ENCODE measurements at regions not wholly inside any gene's neighbourhood (a gene's known extent, or its start where the extent isn't known, plus 50 kb on each side); places are given as distances from the start of the nearest gene placed in this dataset.
A peak's percentile ranks its signal among the peaks of the same experiment; 100 is the strongest.
"Not testable (repeated sequence)": the region's sequence is repeated elsewhere in the genome, so short reads cannot be mapped to it uniquely, and the experiment has no call there.

DNA sequence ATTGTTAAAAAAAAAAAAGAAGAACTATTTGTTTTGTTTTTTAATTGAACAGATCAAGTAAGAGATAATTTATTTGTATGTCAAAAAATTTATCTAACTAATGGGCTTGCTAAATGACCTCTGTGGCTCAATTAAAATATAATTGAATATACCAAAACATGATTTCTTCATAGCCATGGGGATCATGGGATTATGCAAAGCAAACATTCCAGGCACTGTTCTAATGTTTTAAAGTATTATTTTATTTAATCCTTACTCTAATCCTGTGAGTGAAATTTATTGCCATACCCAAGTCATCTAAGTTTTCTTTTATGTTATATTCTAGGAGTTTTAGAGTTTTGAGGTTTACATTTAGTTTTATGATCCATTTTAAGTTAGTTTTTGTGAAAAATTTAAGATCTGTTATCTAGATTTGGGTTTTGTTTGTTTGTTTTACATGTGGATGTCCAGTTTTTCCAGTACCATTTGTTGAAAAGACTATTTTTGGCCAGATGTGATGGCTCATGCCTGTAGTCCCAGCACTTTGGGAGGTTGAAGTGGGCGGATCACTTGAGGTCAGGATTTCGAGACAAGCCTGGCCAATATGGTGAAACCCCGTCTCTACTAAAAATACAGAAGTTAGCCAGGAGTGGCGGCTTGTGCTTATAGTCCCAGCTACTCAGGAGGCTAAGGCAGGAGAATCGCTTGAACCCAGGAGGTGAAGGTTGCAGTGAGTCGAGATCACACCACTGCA is 52.3 kb upstream of the CNOT10 start:
- Histone ChIP-seq H3K27ac (ENCODE audit: insufficient read depth, low read length) (no peak overlapping the region), H3K9ac (ENCODE audit: insufficient read depth, low read length) (no peak overlapping the region), H4K20me1 (ENCODE audit: control insufficient read depth, extremely low read depth, insufficient read depth, low read length) (no peaks in the 10 kb centered on the region), H3K4me2 (ENCODE audit: extremely low read depth, insufficient read depth, low read length) (no peak overlapping the region), H3K36me3 (ENCODE audit: control insufficient read depth, insufficient read depth, low read length) (no peaks in the 10 kb centered on the region), H3K4me1 (ENCODE audit: control insufficient read depth, extremely low read depth, insufficient read depth, low read length) (no peaks in the 10 kb centered on the region), H2AFZ (ENCODE audit: low read length) (no peak overlapping the region), H3K9me3 (ENCODE audit: control insufficient read depth, insufficient read depth, low read depth, low read length) (no peaks in the 10 kb centered on the region), H3K79me2 (ENCODE audit: control insufficient read depth, insufficient read depth, low read length) (no peaks in the 10 kb centered on the region), H3K4me3 (replicated peaks in 1 of 4; ENCODE audit: control extremely low read depth in 1 of 4, insufficient read depth in 1 of 4, low read depth in 3 of 4, low read length in 4 of 4) (no peak overlapping the region), H3K27me3 (ENCODE audit: control insufficient read depth, insufficient read depth, low read length) (no peaks in the 10 kb centered on the region)
- TF ChIP-seq, protein P1, sequence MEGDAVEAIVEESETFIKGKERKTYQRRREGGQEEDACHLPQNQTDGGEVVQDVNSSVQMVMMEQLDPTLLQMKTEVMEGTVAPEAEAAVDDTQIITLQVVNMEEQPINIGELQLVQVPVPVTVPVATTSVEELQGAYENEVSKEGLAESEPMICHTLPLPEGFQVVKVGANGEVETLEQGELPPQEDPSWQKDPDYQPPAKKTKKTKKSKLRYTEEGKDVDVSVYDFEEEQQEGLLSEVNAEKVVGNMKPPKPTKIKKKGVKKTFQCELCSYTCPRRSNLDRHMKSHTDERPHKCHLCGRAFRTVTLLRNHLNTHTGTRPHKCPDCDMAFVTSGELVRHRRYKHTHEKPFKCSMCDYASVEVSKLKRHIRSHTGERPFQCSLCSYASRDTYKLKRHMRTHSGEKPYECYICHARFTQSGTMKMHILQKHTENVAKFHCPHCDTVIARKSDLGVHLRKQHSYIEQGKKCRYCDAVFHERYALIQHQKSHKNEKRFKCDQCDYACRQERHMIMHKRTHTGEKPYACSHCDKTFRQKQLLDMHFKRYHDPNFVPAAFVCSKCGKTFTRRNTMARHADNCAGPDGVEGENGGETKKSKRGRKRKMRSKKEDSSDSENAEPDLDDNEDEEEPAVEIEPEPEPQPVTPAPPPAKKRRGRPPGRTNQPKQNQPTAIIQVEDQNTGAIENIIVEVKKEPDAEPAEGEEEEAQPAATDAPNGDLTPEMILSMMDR (conservative IDR thresholded peaks at IDR 0.05 in 1 of 2, IDR thresholded peaks at IDR 0.05 in 1 of 2; ENCODE audit: low read depth in 1 of 2, low read length in 2 of 2), result no peak
- no peak for TF ChIP-seq EZH2 (IDR thresholded peaks at IDR 0.05; ENCODE audit: low read length, missing control alignments)
- peak in 1 of 2 donors; percentile 67 for DNase-seq (ENCODE audit: low read depth in 2 of 2)

DNA sequence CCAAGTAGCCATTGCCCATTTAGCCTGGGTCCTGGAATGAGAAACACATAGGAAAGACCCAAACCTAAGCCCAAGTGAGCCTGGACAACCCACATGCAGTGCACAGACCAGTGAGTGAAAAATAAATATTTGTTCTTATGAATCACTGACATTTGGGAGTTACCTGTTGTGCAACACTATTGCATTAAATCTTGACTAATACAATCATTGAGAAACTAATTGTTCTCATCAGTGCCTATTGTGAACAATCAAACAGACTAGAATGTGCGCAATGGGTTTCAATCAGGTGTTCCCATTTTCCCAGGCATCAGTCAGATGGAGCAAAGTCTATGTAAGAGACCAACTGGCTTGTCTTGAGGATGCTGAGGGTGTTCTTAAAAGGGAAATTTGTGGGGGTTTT is 54.7 kb upstream of the CNOT10 start:
- Histone ChIP-seq H3K27me3 (ENCODE audit: control insufficient read depth, insufficient read depth, low read length) (no peaks in the 10 kb centered on the region), H3K9me3 (ENCODE audit: control insufficient read depth, insufficient read depth, low read depth, low read length) (no peaks in the 10 kb centered on the region), H3K4me1 (ENCODE audit: control insufficient read depth, extremely low read depth, insufficient read depth, low read length) (no peaks in the 10 kb centered on the region), H3K36me3 (ENCODE audit: control insufficient read depth, insufficient read depth, low read length) (no peaks in the 10 kb centered on the region), H3K9ac (ENCODE audit: insufficient read depth, low read length) (no peak overlapping the region), H4K20me1 (ENCODE audit: control insufficient read depth, extremely low read depth, insufficient read depth, low read length) (no peaks in the 10 kb centered on the region), H3K4me2 (ENCODE audit: extremely low read depth, insufficient read depth, low read length) (no peak overlapping the region), H3K27ac (ENCODE audit: insufficient read depth, low read length) (no peak overlapping the region), H2AFZ (ENCODE audit: low read length) (no peak overlapping the region), H3K79me2 (ENCODE audit: control insufficient read depth, insufficient read depth, low read length) (no peaks in the 10 kb centered on the region), H3K4me3 (replicated peaks in 1 of 4; ENCODE audit: control extremely low read depth in 1 of 4, insufficient read depth in 1 of 4, low read depth in 3 of 4, low read length in 4 of 4) (no peak overlapping the region)
- TF ChIP-seq EZH2 (IDR thresholded peaks at IDR 0.05; ENCODE audit: low read length, missing control alignments), result no peak
- TF ChIP-seq, protein P1 (conservative IDR thresholded peaks at IDR 0.05 in 1 of 2, IDR thresholded peaks at IDR 0.05 in 1 of 2; ENCODE audit: low read depth in 1 of 2, low read length in 2 of 2), result no peak
- DNase-seq (ENCODE audit: low read depth in 2 of 2), result peak in 1 of 2 donors; percentile 55

DNA sequence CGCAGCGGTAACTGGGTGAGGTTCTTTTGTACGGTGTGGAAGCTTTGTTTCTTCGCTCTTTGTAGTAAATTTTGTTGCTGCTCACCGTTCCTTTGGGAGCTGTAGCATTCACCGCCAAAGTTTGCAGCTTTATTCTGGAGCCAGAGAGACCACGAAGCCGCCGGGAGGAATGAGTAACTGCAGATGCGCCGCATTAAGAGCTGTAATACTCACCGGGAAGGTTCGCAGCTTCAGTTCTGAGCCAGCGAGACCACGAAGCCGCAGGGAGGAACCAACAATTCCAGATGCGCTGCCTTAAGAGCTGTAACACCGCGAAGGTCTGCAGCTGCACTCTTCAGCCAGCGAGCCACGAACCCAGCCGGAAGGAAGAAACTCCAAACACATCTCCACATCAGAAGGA is 56.0 kb upstream of the DYNC1LI1 start:
- no peaks in the 10 kb centered on the region for H3K27me3 ChIP-seq (ENCODE audit: control insufficient read depth, insufficient read depth, low read length)
- no peaks in the 10 kb centered on the region for H4K20me1 ChIP-seq (ENCODE audit: control insufficient read depth, extremely low read depth, insufficient read depth, low read length)
- no peak overlapping the region for H3K4me3 ChIP-seq (replicated peaks in 1 of 4; ENCODE audit: control extremely low read depth in 1 of 4, insufficient read depth in 1 of 4, low read depth in 3 of 4, low read length in 4 of 4)
- no peaks in the 10 kb centered on the region for H3K9me3 ChIP-seq (ENCODE audit: control insufficient read depth, insufficient read depth, low read depth, low read length)
- H3K9ac ChIP-seq (ENCODE audit: insufficient read depth, low read length), result no peak overlapping the region
- no peak overlapping the region for H2AFZ ChIP-seq (ENCODE audit: low read length)
- H3K4me1 ChIP-seq (ENCODE audit: control insufficient read depth, extremely low read depth, insufficient read depth, low read length), result no peaks in the 10 kb centered on the region
- no peak overlapping the region for H3K4me2 ChIP-seq (ENCODE audit: extremely low read depth, insufficient read depth, low read length)
- no peaks in the 10 kb centered on the region for H3K79me2 ChIP-seq (ENCODE audit: control insufficient read depth, insufficient read depth, low read length)
- H3K27ac ChIP-seq (ENCODE audit: insufficient read depth, low read length), result no peak overlapping the region
- TF ChIP-seq, protein P1 (conservative IDR thresholded peaks at IDR 0.05 in 1 of 2, IDR thresholded peaks at IDR 0.05 in 1 of 2; ENCODE audit: low read depth in 1 of 2, low read length in 2 of 2), result no peak
- no peak for TF ChIP-seq EZH2 (IDR thresholded peaks at IDR 0.05; ENCODE audit: low read length, missing control alignments)
- no peaks in the 10 kb centered on the region for H3K36me3 ChIP-seq (ENCODE audit: control insufficient read depth, insufficient read depth, low read length)
- no peak for DNase-seq (ENCODE audit: low read depth in 2 of 2)

DNA sequence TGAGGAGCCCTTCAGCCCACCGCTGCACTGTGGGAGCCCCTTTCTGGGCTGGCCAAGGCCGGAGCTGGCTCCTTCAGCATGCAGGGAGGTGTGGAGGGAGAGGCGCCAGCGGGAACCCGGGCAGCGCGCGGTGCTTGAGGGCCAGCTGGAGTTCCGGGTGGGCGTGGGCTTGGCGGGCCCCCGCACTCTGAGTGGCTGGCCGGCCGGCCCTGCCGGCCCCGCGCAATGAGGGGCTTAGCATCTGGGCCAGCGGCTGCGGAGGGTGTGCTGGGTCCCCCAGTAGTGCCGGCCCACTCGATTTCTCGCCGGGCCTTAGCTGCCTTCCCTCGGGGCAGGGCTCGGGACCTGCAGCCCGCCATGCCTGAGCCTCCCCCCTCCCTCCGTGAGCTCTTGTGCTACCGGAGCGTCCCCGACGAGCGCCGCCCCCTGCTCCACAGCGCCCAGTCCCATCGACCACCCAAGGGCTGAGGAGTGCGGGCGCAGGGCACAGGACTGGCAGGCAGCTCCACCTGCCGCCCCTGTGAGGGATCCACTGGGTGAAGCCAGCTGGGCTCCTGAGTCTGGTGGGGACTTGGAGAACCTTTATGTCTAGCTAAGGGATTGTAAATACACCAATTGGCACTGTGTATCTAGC is 55.0 kb upstream of the DYNC1LI1 start:
- not testable (repeated sequence) for H3K27ac ChIP-seq (ENCODE audit: insufficient read depth, low read length); H3K4me3 ChIP-seq (replicated peaks in 1 of 4; ENCODE audit: control extremely low read depth in 1 of 4, insufficient read depth in 1 of 4, low read depth in 3 of 4, low read length in 4 of 4); H3K9me3 ChIP-seq (ENCODE audit: control insufficient read depth, insufficient read depth, low read depth, low read length); H2AFZ ChIP-seq (ENCODE audit: low read length); DNase-seq (ENCODE audit: low read depth in 2 of 2); H3K36me3 ChIP-seq (ENCODE audit: control insufficient read depth, insufficient read depth, low read length); H4K20me1 ChIP-seq (ENCODE audit: control insufficient read depth, extremely low read depth, insufficient read depth, low read length); H3K79me2 ChIP-seq (ENCODE audit: control insufficient read depth, insufficient read depth, low read length); H3K4me2 ChIP-seq (ENCODE audit: extremely low read depth, insufficient read depth, low read length); H3K27me3 ChIP-seq (ENCODE audit: control insufficient read depth, insufficient read depth, low read length); H3K9ac ChIP-seq (ENCODE audit: insufficient read depth, low read length); H3K4me1 ChIP-seq (ENCODE audit: control insufficient read depth, extremely low read depth, insufficient read depth, low read length)
